ENCODE measurements at regions not wholly inside any gene's neighbourhood (a gene's known extent, or its start where the extent isn't known, plus 50 kb on each side); places are given as distances from the start of the nearest gene placed in this dataset.

GRCh38 chr15:38061856-38062649, 127.6 kb downstream of the TMCO5A start:
- TF ChIP-seq CTCF (IDR thresholded peaks at IDR 0.05) (no peak), EZH2 (IDR thresholded peaks at IDR 0.05; ENCODE audit: borderline replicate concordance, insufficient read depth, low read depth, low read length, poor library complexity, severe bottlenecking) (no peak)
- H3K4me3 ChIP-seq (ENCODE audit: control extremely low read depth in 1 of 5, extremely low read depth in 1 of 5, insufficient read depth in 1 of 5, low read depth in 2 of 5, low read length in 4 of 5) = no peak overlapping the region
- Mint-ChIP-seq H3K4me1 (no peaks in the 10 kb centered on the region), H3K27me3 (peaks cover 26% of the 10 kb centered on the region), H3K4me3 (no peak overlapping the region), H3K27ac (no peak overlapping the region), H3K9me3 (ENCODE audit: insufficient read depth) (no peaks in the 10 kb centered on the region)
- H4K20me1 ChIP-seq (ENCODE audit: control insufficient read depth, insufficient read depth, low read length, poor library complexity, severe bottlenecking) = no peaks in the 10 kb centered on the region
- no peaks in the 10 kb centered on the region for H3K79me2 ChIP-seq (ENCODE audit: control insufficient read depth, insufficient read depth, low read length)
- ChIA-PET CTCF (interaction anchor here (1.5 kb wide), 1 partner anchor 9 kb away, joined by 3 read pairs; no protein-coding TSS in a partner anchor), POLR2A (no interaction called here)
- no peaks in the 10 kb centered on the region for H3K9me3 ChIP-seq (ENCODE audit: control extremely low read depth in 1 of 3, control insufficient read depth in 2 of 3, insufficient read depth in 1 of 3, low read length in 2 of 3)
- no peaks in the 10 kb centered on the region for H3K4me1 ChIP-seq (ENCODE audit: control insufficient read depth in 2 of 2, insufficient read depth in 2 of 2, low read length in 2 of 2)
- WGBS (ENCODE audit: insufficient coverage) = no CpG with 5 or more reads among the region's 6 CpGs
- H3K27me3 ChIP-seq (replicated peaks in 1 of 4; ENCODE audit: control extremely low read depth in 1 of 4, control insufficient read depth in 3 of 4, insufficient read depth in 4 of 4, low read length in 3 of 4) = no peaks in the 10 kb centered on the region
- H3K9ac ChIP-seq (ENCODE audit: low read length) = no peak overlapping the region
- no peak for ATAC-seq (ENCODE audit: low read depth)
- H3K36me3 ChIP-seq (replicated peaks in 1 of 2; ENCODE audit: control extremely low read depth in 1 of 2, control insufficient read depth in 1 of 2, extremely low read depth in 1 of 2, insufficient read depth in 2 of 2, low read length in 1 of 2) = no peaks in the 10 kb centered on the region
- DNase-seq = no peak
- H2AFZ ChIP-seq (ENCODE audit: insufficient read depth, low read depth, low read length, poor library complexity, severe bottlenecking) = no peak overlapping the region
- H3K27ac ChIP-seq (ENCODE audit: low read length in 2 of 2) = no peak overlapping the region
- H3K4me2 ChIP-seq (replicated peaks; ENCODE audit: low read depth, low read length, poor library complexity, severe bottlenecking) = no peak overlapping the region
- intact Hi-C loops (cut with micrococcal nuclease) = no loop called here

- Histone ChIP-seq H3K9ac (ENCODE audit: low read length) (no peak overlapping the region), H3K4me1 (ENCODE audit: control insufficient read depth in 2 of 2, insufficient read depth in 2 of 2, low read length in 2 of 2) (no peaks in the 10 kb centered on the region), H2AFZ (ENCODE audit: insufficient read depth, low read depth, low read length, poor library complexity, severe bottlenecking) (no peak overlapping the region), H3K79me2 (ENCODE audit: control insufficient read depth, insufficient read depth, low read length) (no peaks in the 10 kb centered on the region), H3K36me3 (replicated peaks in 1 of 2; ENCODE audit: control extremely low read depth in 1 of 2, control insufficient read depth in 1 of 2, extremely low read depth in 1 of 2, insufficient read depth in 2 of 2, low read length in 1 of 2) (no peaks in the 10 kb centered on the region), H3K9me3 (ENCODE audit: control extremely low read depth in 1 of 3, control insufficient read depth in 2 of 3, insufficient read depth in 1 of 3, low read length in 2 of 3) (no peaks in the 10 kb centered on the region), H3K4me3 (ENCODE audit: control extremely low read depth in 1 of 5, extremely low read depth in 1 of 5, insufficient read depth in 1 of 5, low read depth in 2 of 5, low read length in 4 of 5) (no peak overlapping the region), H4K20me1 (ENCODE audit: control insufficient read depth, insufficient read depth, low read length, poor library complexity, severe bottlenecking) (no peaks in the 10 kb centered on the region), H3K4me2 (replicated peaks; ENCODE audit: low read depth, low read length, poor library complexity, severe bottlenecking) (no peak overlapping the region), H3K27me3 (replicated peaks in 1 of 4; ENCODE audit: control extremely low read depth in 1 of 4, control insufficient read depth in 3 of 4, insufficient read depth in 4 of 4, low read length in 3 of 4) (no peaks in the 10 kb centered on the region), H3K27ac (ENCODE audit: low read length in 2 of 2) (no peak overlapping the region)
- no peak overlapping the region for H3K4me3 Mint-ChIP-seq
- no peaks in the 10 kb centered on the region for H3K4me1 Mint-ChIP-seq
- intact Hi-C loops (cut with micrococcal nuclease) = no loop called here
- DNase-seq (no peak), ATAC-seq (ENCODE audit: low read depth) (no peak)
- whole genome bisulfite sequencing (ENCODE audit: insufficient coverage) = 93% methylated on average over 2 of the region's 7 CpGs
- H3K27me3 Mint-ChIP-seq = peaks cover 26% of the 10 kb centered on the region
- ChIA-PET CTCF (interaction anchor here (1.5 kb wide), 1 partner anchor 10 kb away, joined by 3 read pairs; no protein-coding TSS in a partner anchor), POLR2A (no interaction called here)
- H3K9me3 Mint-ChIP-seq (ENCODE audit: insufficient read depth) = no peaks in the 10 kb centered on the region
- TF ChIP-seq CTCF (IDR thresholded peaks at IDR 0.05) (no peak), EZH2 (IDR thresholded peaks at IDR 0.05; ENCODE audit: borderline replicate concordance, insufficient read depth, low read depth, low read length, poor library complexity, severe bottlenecking) (no peak)
- H3K27ac Mint-ChIP-seq = no peak overlapping the region
Observed at GRCh38 chr15:38062696-38063095, 128.3 kb downstream of the TMCO5A start.
